Activated CD4-positive, alpha-beta memory T cell treated with anti-CD3 and anti-CD28 coated beads for 36 hours (primary cell): ENCODE measurements at regions not wholly inside any gene's neighbourhood (a gene's known extent, or its start where the extent isn't known, plus 50 kb on each side); places are given as distances from the start of the nearest gene placed in this dataset.

Experiments used
- CTCF ChIA-PET: fragments of 350-600 bp; sonication (Branson Sonifier 250); formaldehyde crosslinking; loops from one replicate; lab custom pipeline; 2021; ENCODE audit warnings: antibody characterized with exemption, inconsistent platforms; lab: Charles Lee
- POLR2A ChIA-PET: fragments of 350-600 bp; sonication (Branson Sonifier 250); formaldehyde crosslinking; loops from one replicate; lab custom pipeline; 2021; ENCODE audit warnings: antibody characterized with exemption; lab: Charles Lee
- DNase-seq: peaks from one replicate; pipeline ENCODE4 v3.0.0-alpha.2; 2020
- H3K27ac Mint-ChIP-seq: one replicate; pipeline ENCODE4 v1.8.0; 2021; ENCODE audit warnings: mixed read lengths
- H3K27me3 Mint-ChIP-seq: one replicate; pipeline ENCODE4 v1.8.0; 2021; ENCODE audit warnings: mixed read lengths
- H3K36me3 Mint-ChIP-seq: one replicate; pipeline ENCODE4 v1.8.0; 2021; ENCODE audit warnings: mixed read lengths
- H3K4me1 Mint-ChIP-seq: one replicate; pipeline ENCODE4 v1.8.0; 2021; ENCODE audit warnings: low read depth, mixed read lengths
- H3K4me3 Mint-ChIP-seq: one replicate; pipeline ENCODE4 v1.8.0; 2021; ENCODE audit warnings: mild to moderate bottlenecking, mixed read lengths
- H3K9me3 Mint-ChIP-seq: one replicate; pipeline ENCODE4 v1.8.0; 2021; ENCODE audit warnings: mixed read lengths
- intact Hi-C: fragments of 100-400 bp; cut with micrococcal nuclease; formaldehyde crosslinking; loops from one replicate; pipeline ENCODE4 v1.15.1; 2023

DNA sequence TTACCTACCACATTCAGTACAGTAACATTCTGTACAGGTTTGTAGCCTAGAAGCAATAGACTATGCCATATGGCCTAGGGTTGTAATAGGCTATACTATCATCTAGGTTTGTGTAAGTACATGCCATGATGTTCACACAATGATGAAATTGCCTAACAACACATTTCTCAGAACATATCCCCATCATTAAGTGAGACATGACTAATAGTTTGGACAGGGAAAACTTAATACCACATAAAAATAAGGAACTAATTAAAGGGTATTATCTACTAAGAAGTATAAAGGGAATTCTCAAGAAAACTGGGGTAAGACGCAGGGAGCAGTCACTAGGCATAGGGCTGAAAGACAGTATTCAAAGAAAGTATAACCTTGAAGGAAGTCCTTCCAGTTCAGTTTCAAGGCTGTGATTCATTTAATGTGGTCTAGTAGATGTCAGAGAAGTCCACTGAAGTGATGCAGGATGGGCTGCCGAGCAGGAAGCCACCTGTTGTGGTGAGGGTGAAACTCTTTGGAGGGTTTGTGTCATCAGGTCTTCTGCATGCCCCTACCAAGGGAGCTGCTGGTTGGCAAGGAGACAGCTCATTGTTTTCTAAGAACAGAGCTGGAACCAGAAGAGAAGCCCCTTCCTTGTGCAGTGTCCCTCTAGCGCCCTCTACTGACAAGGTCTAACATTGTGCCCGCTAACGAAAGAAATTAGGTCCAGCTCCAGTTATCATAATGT, 122.9 kb downstream of the OLFM4 start:
- ChIA-PET CTCF (interaction anchor here (0.7 to 1.7 kb wide), 9 partner anchors 10 to 541 kb away, joined by 3 to 6 read pairs (median 3); partner anchors contain the start of gene SUGT1), POLR2A (no interaction called here)
- peak; percentile 53 for DNase-seq
- Mint-ChIP-seq H3K4me3 (no peak overlapping the region), H3K9me3 (no peaks in the 10 kb centered on the region), H3K27ac (no peak overlapping the region), H3K36me3 (no peaks in the 10 kb centered on the region), H3K27me3 (peaks cover 12% of the 10 kb centered on the region), H3K4me1 (no peaks in the 10 kb centered on the region)
- intact Hi-C loops: loop anchor here (5.0 kb wide), 1 partner anchor 484 kb away; no protein-coding TSS in a partner anchor

- Mint-ChIP-seq H3K36me3 (no peaks in the 10 kb centered on the region), H3K4me3 (no peak overlapping the region), H3K27ac (no peak overlapping the region), H3K4me1 (no peaks in the 10 kb centered on the region), H3K9me3 (no peaks in the 10 kb centered on the region), H3K27me3 (peaks cover 12% of the 10 kb centered on the region)
- CTCF ChIA-PET: interaction anchor here (0.7 to 1.7 kb wide), 9 partner anchors 11 to 541 kb away, joined by 3 to 6 read pairs (median 3); partner anchors contain the start of gene SUGT1
- POLR2A ChIA-PET: no interaction called here
- intact Hi-C loops: loop anchor here (5.0 kb wide), 1 partner anchor 485 kb away; no protein-coding TSS in a partner anchor
- DNase-seq: no peak
Measured at GRCh38 chr13:53152057-53152421, 123.4 kb downstream of the OLFM4 start.

GRCh38 chr13:53158201-53158600, 129.6 kb downstream of the OLFM4 start:
- intact Hi-C loops: no loop called here
- H3K4me1 Mint-ChIP-seq: no peaks in the 10 kb centered on the region
- POLR2A ChIA-PET: no interaction called here

GRCh38 chr13:53159431-53159830, 130.8 kb downstream of the OLFM4 start:
- Mint-ChIP-seq H3K36me3 (no peaks in the 10 kb centered on the region), H3K27ac (no peak overlapping the region), H3K4me1 (no peaks in the 10 kb centered on the region), H3K27me3 (peaks cover 3% of the 10 kb centered on the region), H3K9me3 (peaks cover 2% of the 10 kb centered on the region), H3K4me3 (no peak overlapping the region)
- intact Hi-C loops: no loop called here
- ChIA-PET CTCF (no interaction called here), POLR2A (no interaction called here)
- no peak for DNase-seq

More at GRCh38 chr13:53158201-53158600, 129.6 kb downstream of the OLFM4 start:
- CTCF ChIA-PET: no interaction called here
- H3K27me3 Mint-ChIP-seq: peaks cover 3% of the 10 kb centered on the region
- H3K36me3 Mint-ChIP-seq: no peaks in the 10 kb centered on the region
- no peak overlapping the region for H3K4me3 Mint-ChIP-seq
- H3K9me3 Mint-ChIP-seq: peaks cover 2% of the 10 kb centered on the region
- no peak overlapping the region for H3K27ac Mint-ChIP-seq
- no peak for DNase-seq

GRCh38 chr13:53160211-53160610, 131.6 kb downstream of the OLFM4 start:
- no peaks in the 10 kb centered on the region for H3K36me3 Mint-ChIP-seq
- DNase-seq: no peak
- H3K9me3 Mint-ChIP-seq: peaks cover 2% of the 10 kb centered on the region
- no peaks in the 10 kb centered on the region for H3K4me1 Mint-ChIP-seq
- H3K27me3 Mint-ChIP-seq: peaks cover 3% of the 10 kb centered on the region
- CTCF ChIA-PET: no interaction called here
- intact Hi-C loops: no loop called here
- POLR2A ChIA-PET: no interaction called here
- no peak overlapping the region for H3K4me3 Mint-ChIP-seq
- no peak overlapping the region for H3K27ac Mint-ChIP-seq

DNA sequence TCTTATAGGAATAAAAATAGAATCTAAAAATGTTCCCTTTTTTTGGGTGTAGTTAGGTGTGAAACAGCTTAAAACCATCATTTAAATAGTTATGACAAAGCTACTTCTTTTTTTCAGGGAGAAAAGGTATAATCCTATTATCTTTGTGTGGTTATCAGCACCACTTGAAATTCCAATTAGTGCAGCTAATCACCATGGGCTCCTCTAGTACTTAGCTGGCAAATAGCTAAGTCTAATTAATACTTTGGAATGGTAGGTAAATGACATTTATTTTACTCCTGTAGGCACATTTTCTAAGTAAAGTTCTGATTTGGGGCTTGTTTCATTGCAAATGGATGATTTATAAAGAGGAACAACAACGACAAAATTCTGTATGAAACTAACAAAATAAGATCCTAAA, 132.6 kb downstream of the OLFM4 start:
- Mint-ChIP-seq H3K4me1 (no peaks in the 10 kb centered on the region), H3K9me3 (peaks cover 2% of the 10 kb centered on the region), H3K4me3 (no peak overlapping the region), H3K27me3 (peaks cover 6% of the 10 kb centered on the region), H3K27ac (no peak overlapping the region), H3K36me3 (no peaks in the 10 kb centered on the region)
- ChIA-PET POLR2A (no interaction called here), CTCF (no interaction called here)
- DNase-seq: no peak
- intact Hi-C loops: no loop called here

DNA sequence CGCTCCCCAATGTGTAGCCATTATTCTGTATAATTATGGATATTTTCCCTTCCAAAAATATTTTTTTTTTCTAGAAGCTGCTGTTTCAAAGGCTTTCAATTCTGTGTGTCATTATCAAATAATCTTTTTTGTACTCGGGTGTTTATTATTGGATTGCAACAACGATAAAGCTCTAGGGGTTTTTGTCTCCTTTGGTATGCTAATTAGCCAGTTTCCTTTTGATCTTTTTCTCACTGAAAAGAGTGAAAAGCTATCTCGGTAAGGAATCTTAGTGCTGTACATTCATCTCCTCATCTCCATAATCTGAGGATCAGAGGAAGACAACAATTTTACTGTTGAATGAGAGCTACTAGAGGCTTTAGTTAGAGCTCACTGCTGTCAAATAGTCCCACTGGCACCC, 136.6 kb downstream of the OLFM4 start:
- Mint-ChIP-seq H3K36me3 (no peaks in the 10 kb centered on the region), H3K4me3 (no peak overlapping the region), H3K27me3 (peaks cover 6% of the 10 kb centered on the region), H3K4me1 (no peaks in the 10 kb centered on the region), H3K9me3 (no peaks in the 10 kb centered on the region), H3K27ac (no peak overlapping the region)
- ChIA-PET POLR2A (no interaction called here), CTCF (no interaction called here)
- DNase-seq: no peak
- intact Hi-C loops: no loop called here

GRCh38 chr13:53167561-53167960, 138.9 kb downstream of the OLFM4 start:
- CTCF ChIA-PET: no interaction called here
- peaks cover 3% of the 10 kb centered on the region for H3K27me3 Mint-ChIP-seq
- H3K36me3 Mint-ChIP-seq: no peaks in the 10 kb centered on the region
- H3K4me1 Mint-ChIP-seq: no peaks in the 10 kb centered on the region
- H3K27ac Mint-ChIP-seq: no peak overlapping the region
- intact Hi-C loops: no loop called here
- DNase-seq: no peak
- no peak overlapping the region for H3K4me3 Mint-ChIP-seq
- H3K9me3 Mint-ChIP-seq: no peaks in the 10 kb centered on the region
- POLR2A ChIA-PET: no interaction called here

DNA sequence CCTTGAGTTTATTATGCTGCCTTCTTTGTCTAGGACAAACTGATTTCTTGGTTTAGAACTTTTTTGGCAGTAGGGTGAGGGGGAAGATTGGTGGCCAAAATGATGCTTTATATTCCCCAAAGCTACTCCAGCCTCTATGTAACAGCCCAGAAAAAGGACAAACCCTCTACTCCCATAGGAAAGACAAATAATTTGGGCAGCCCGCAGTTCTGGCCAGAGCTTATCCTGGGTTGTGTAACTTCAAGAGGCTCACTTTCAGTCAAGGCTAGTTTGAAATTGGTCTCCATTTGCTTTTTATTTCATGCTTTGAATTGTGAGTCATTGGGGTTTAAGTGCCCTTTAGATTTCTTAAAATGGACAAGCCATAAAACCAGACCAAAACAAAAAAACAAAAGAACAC, 142.3 kb downstream of the OLFM4 start:
- ChIA-PET POLR2A (no interaction called here), CTCF (no interaction called here)
- Mint-ChIP-seq H3K4me3 (no peak overlapping the region), H3K27me3 (peaks cover 5% of the 10 kb centered on the region), H3K4me1 (no peaks in the 10 kb centered on the region), H3K27ac (no peak overlapping the region), H3K36me3 (no peaks in the 10 kb centered on the region), H3K9me3 (no peaks in the 10 kb centered on the region)
- intact Hi-C loops: no loop called here
- DNase-seq: no peak

DNA sequence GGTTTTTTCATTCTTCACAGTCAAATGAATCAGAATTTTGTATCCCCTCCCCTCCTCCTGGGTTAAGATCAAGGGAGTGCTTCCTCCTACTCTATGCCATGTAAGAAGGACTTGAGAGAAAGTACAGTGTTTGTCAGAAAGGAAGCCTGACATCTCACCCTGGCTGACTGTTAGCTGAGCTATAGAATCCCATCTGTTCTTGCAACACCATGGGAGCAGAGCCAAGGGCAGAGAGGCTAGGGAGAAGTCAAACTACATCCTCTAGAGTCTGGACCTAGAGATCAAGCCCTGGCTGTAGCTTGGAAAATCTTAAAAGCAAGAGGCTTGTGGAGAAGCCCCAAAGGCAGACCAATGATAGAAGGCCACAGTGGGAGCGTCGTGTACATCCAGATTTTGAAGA, 145.9 kb downstream of the OLFM4 start:
- ChIA-PET CTCF (no interaction called here), POLR2A (no interaction called here)
- Mint-ChIP-seq H3K4me3 (no peak overlapping the region), H3K27ac (no peak overlapping the region), H3K27me3 (peaks cover 5% of the 10 kb centered on the region), H3K4me1 (no peaks in the 10 kb centered on the region), H3K9me3 (no peaks in the 10 kb centered on the region), H3K36me3 (no peaks in the 10 kb centered on the region)
- intact Hi-C loops: no loop called here
- no peak for DNase-seq

GRCh38 chr13:53180684-53181083, 152.1 kb downstream of the OLFM4 start:
- Mint-ChIP-seq H3K9me3 (peaks cover 4% of the 10 kb centered on the region), H3K27ac (no peak overlapping the region), H3K27me3 (no peaks in the 10 kb centered on the region), H3K4me3 (no peak overlapping the region), H3K4me1 (no peaks in the 10 kb centered on the region), H3K36me3 (no peaks in the 10 kb centered on the region)
- intact Hi-C loops: no loop called here
- CTCF ChIA-PET: no interaction called here
- DNase-seq: no peak
- POLR2A ChIA-PET: no interaction called here

GRCh38 chr13:53182724-53183123, 154.1 kb downstream of the OLFM4 start:
- intact Hi-C loops: no loop called here
- ChIA-PET POLR2A (no interaction called here), CTCF (no interaction called here)
- Mint-ChIP-seq H3K27ac (no peak overlapping the region), H3K36me3 (no peaks in the 10 kb centered on the region), H3K4me3 (no peak overlapping the region), H3K27me3 (no peaks in the 10 kb centered on the region), H3K4me1 (no peaks in the 10 kb centered on the region), H3K9me3 (peaks cover 4% of the 10 kb centered on the region)
- DNase-seq: no peak

DNA sequence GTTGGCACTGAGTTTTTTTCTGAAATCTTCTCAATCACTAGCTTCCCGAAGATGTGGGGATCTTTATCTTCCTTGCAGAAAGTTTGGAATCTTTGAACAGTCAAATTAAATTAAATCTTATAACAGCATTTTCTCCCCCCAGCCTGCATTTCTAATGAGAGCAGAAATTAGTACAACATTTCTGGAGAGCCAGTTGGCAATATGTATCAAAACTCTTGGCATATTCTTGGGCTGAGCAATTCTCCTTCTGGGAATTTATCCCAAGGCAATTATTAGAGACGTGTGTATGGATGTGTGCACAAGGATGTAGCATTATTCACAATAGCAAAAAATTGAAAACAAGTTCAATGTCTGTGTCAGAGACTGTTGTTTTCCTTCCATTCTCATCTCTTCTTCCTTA, 159.5 kb downstream of the OLFM4 start:
- intact Hi-C loops: no loop called here
- DNase-seq: no peak
- Mint-ChIP-seq H3K9me3 (peaks cover 4% of the 10 kb centered on the region), H3K4me3 (no peak overlapping the region), H3K27ac (no peak overlapping the region), H3K4me1 (no peaks in the 10 kb centered on the region), H3K27me3 (no peaks in the 10 kb centered on the region), H3K36me3 (no peaks in the 10 kb centered on the region)
- CTCF ChIA-PET: no interaction called here
- POLR2A ChIA-PET: no interaction called here
